Sigmoid colon (tissue), 6 donors: ENCODE measurements at regions not wholly inside any gene's neighbourhood (a gene's known extent, or its start where the extent isn't known, plus 50 kb on each side); places are given as distances from the start of the nearest gene placed in this dataset.
A peak's percentile ranks its signal among the peaks of the same experiment; 100 is the strongest.

Source experiments
- DNase-seq: peaks from one replicate; pipeline ENCODE4 v3.0.0-alpha.2; 2019
- H3K27ac ChIP-seq, 4 donors: fragments of 200-600 bp; sonication (generic); one replicate each; pipeline ENCODE4 v1.5.1; 2016 to 2019; ENCODE audit warnings: mild to moderate bottlenecking in 1 of 4
- H3K27me3 ChIP-seq, 3 donors: fragments of 200-600 bp; sonication (generic); one replicate each; pipeline ENCODE4 v1.5.1; 2019; ENCODE audit warnings: mild to moderate bottlenecking in 1 of 3
- H3K36me3 ChIP-seq, 4 donors: fragments of 200-600 bp; sonication (generic); one replicate each; pipeline ENCODE4 v1.5.1; 2016 to 2019
- H3K4me1 ChIP-seq, 4 donors: fragments of 200-600 bp; sonication (generic); one replicate each; pipeline ENCODE4 v1.5.1; 2017 to 2019
- H3K4me3 ChIP-seq, 4 donors: fragments of 200-600 bp; sonication (generic); one replicate each; pipeline ENCODE4 v1.5.1; 2017 to 2019; ENCODE audit warnings: mild to moderate bottlenecking in 2 of 4, moderate library complexity in 1 of 4
- H3K9me3 ChIP-seq, 4 donors: fragments of 200-600 bp in 3 of 4; sonication (generic) in 3 of 4; one replicate each; pipeline versions ENCODE4 v1.5.1 to v1.6.1; 2013 to 2019
- CTCF ChIP-seq, 4 experiments: fragments of 450-650 bp in 3 of 4; fragments of 200-600 bp in 1 of 4; IDR thresholded peaks; one replicate each; pipeline ENCODE4 v1.5.1; 2016 to 2019; ENCODE audit warnings: antibody characterized with exemption in 4 of 4, mild to moderate bottlenecking in 3 of 4, moderate library complexity in 2 of 4
- EP300 ChIP-seq, 4 donors: sonication (generic); formaldehyde crosslinking; IDR thresholded peaks; one replicate each; pipeline ENCODE4 v1.6.1; 2017; ENCODE audit warnings: antibody characterized with exemption in 4 of 4
- POLR2A ChIP-seq, 2 donors: fragments of 450-650 bp; IDR thresholded peaks; one replicate each; pipeline ENCODE4 v1.6.1; 2016; ENCODE audit warnings: antibody characterized with exemption in 2 of 2, mild to moderate bottlenecking in 2 of 2, moderate library complexity in 2 of 2
- POLR2AphosphoS5 ChIP-seq, 4 donors: sonication (generic); formaldehyde crosslinking; IDR thresholded peaks; one replicate each; pipeline ENCODE4 v1.6.1; 2017; ENCODE audit warnings: antibody characterized with exemption in 4 of 4
- WGBS, 2 donors: extraction: QIAGEN DNeasy Blood & Tissue Kit; methylation state at CpG; one replicate each; pipeline ENCODE4 v1.1.7; 2013; 5-methylcytosine and 5-hydroxymethylcytosine counted together
- intact Hi-C: fragments of 100-400 bp; cut with DNase I; formaldehyde crosslinking; loops from one replicate; pipeline ENCODE4 v1.15.1; 2023
- donor health status: healthy with polysubstance abuse.
- donor health status: healthy.

DNA sequence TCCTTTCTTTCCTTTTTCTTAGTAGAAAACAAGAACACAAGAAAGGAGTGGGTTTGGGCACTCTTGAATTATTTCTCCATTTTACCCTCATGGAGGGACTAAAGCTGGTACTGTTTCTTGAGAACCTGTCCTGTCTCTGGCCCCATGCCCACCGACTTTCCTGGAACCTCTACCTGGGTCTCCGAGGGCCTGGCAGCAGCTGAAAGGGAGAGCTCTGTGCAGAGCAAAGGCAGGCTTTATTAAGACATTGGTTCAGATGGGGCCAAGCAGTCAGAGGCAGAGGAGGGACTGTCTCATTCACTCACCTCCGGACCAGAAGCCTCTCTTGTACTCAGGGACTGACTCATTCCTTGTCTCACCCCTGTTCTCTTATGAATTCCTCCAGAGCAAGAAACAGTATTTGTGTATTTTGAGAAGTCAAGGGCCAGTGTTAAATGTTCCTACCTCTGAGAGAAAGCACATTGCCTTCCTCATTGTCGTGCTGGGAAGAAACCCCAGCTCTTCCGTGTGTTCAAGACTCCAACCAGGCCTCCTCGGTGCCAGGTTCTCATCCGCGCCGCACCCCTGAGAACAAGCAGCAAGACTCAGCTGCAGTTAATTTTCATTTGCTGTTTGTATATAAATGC, 201.9 kb upstream of the NT5C1B start:
- DNase-seq: peak; percentile 66
- no peak overlapping the region for H3K4me3 ChIP-seq
- intact Hi-C loops: loop anchor here (5.0 kb wide), 2 partner anchors 101 to 186 kb away; no protein-coding TSS in a partner anchor
- peaks cover 0 to 41% (median 36%) of the 10 kb centered on the region in 4 donors for H3K4me1 ChIP-seq
- H3K27ac ChIP-seq: peak overlapping the region; percentile 53 to 72 (median 71)
- no peaks in the 10 kb centered on the region for H3K9me3 ChIP-seq
- TF ChIP-seq CTCF (IDR thresholded peaks at IDR 0.05) (no peak), POLR2A (IDR thresholded peaks at IDR 0.05) (no peak), EP300 (IDR thresholded peaks at IDR 0.05) (peak in 1 of 4 donors; percentile 6), POLR2AphosphoS5 (IDR thresholded peaks at IDR 0.05) (peak; percentile 19 to 75 (median 66))
- no peaks in the 10 kb centered on the region for H3K27me3 ChIP-seq
- WGBS, 2 donors: 93 to 94% methylated on average over 9 of the region's 9 CpGs
- H3K36me3 ChIP-seq: no peaks in the 10 kb centered on the region

DNA sequence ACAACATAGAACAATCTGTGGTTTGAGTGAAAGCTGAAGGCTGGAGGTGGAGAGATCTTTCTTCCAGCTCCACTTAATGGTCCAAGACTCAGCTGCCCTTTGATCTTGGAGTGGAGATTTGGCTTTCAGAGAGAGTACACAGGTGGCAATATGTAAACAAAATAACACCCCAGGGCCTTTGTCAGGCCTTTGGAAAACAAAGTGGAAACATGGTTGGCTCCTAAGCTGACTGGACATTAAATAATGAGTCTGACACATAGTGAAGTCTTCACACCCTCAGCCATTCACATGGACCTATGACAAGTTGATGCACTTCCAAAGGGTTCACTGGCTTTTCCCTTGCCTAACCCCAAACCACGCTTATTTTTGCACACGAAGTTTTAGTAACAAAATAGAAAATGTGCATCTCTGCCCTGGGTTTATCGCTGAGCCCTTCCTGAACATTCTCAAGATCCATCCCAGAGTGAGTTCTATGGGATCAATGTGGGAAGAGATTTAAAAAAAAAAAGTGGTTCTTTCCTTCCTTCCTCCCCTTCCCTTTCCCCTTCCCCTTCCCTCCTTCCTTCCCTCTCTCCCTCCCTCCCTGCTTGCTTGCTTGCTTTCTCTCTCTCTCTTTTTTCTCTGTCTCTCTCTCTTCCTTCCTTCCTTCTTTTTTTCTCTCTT, 201.3 kb upstream of the NT5C1B start:
- no peak for TF ChIP-seq POLR2A (IDR thresholded peaks at IDR 0.05)
- no peak for TF ChIP-seq POLR2AphosphoS5 (IDR thresholded peaks at IDR 0.05)
- no peak for TF ChIP-seq EP300 (IDR thresholded peaks at IDR 0.05)
- TF ChIP-seq CTCF (IDR thresholded peaks at IDR 0.05): no peak
- Histone ChIP-seq H3K36me3 (no peaks in the 10 kb centered on the region), H3K27ac (peak overlapping the region; percentile 53 to 72 (median 71)), H3K4me3 (no peak overlapping the region), H3K9me3 (no peaks in the 10 kb centered on the region), H3K4me1 (peaks cover 0 to 41% (median 36%) of the 10 kb centered on the region in 4 donors), H3K27me3 (no peaks in the 10 kb centered on the region)
- 78 to 90% methylated on average over 3 of the region's 3 CpGs for WGBS, 2 donors
- intact Hi-C loops: loop anchor here (5.0 kb wide), 2 partner anchors 102 to 187 kb away; no protein-coding TSS in a partner anchor
- no peak for DNase-seq

DNA sequence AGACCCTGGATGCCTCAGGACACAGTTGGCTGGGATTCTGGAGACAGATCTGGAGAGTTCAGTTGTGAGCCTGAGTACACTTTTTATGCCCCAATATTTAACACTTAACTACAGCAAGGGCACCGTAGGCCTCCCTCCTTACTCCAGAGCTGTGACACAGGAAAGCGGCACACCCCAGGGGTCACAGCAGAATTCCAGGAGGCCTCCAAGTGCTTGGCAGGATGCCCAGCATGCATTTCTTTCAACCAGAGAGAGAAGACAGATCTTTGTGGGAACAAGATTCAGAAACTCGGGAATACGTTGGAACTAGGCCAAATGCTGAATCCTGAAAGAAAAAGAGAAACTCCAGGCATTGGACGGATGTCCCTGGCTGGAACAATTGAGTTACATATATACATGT, 199.2 kb upstream of the NT5C1B start:
- Histone ChIP-seq H3K27me3 (no peaks in the 10 kb centered on the region), H3K4me1 (peaks cover 0 to 41% (median 36%) of the 10 kb centered on the region in 4 donors), H3K4me3 (no peak overlapping the region), H3K27ac (peak overlapping the region in 2 of 4 donors; percentile 16 to 22), H3K9me3 (peaks cover 0 to 1% (median 0%) of the 10 kb centered on the region in 4 donors), H3K36me3 (no peaks in the 10 kb centered on the region)
- TF ChIP-seq POLR2A (IDR thresholded peaks at IDR 0.05) (no peak), POLR2AphosphoS5 (IDR thresholded peaks at IDR 0.05) (no peak), CTCF (IDR thresholded peaks at IDR 0.05) (no peak), EP300 (IDR thresholded peaks at IDR 0.05) (no peak)
- intact Hi-C loops: no loop called here
- WGBS, 2 donors: 83 to 86% methylated on average over 5 of the region's 5 CpGs
- DNase-seq: no peak

DNA sequence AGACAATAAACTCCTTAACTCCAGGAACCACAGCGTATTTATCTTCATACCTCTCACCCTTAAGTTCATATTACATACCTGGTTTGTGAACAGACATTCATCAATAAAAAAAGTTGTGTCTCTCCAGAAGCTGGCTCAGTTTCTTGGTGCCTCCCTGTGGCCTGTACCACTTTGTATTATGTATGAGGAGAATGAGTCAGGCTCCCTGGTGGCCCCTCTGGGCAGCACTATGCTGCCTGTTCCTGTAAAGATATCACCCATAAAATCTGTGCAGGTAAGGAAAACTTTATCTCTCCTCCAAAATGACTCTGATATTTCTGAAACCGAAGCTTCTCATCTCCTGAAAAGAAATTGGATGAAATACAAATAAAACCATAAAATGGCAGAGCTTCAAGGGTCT, 198.4 kb upstream of the NT5C1B start:
- Histone ChIP-seq H3K27ac (no peak overlapping the region), H3K9me3 (peaks cover 0 to 1% (median 0%) of the 10 kb centered on the region in 4 donors), H3K4me3 (no peak overlapping the region), H3K4me1 (peaks cover 0 to 33% (median 30%) of the 10 kb centered on the region in 4 donors), H3K27me3 (no peaks in the 10 kb centered on the region), H3K36me3 (no peaks in the 10 kb centered on the region)
- TF ChIP-seq EP300 (IDR thresholded peaks at IDR 0.05) (no peak), CTCF (IDR thresholded peaks at IDR 0.05) (no peak), POLR2A (IDR thresholded peaks at IDR 0.05) (no peak), POLR2AphosphoS5 (IDR thresholded peaks at IDR 0.05) (no peak)
- WGBS, 2 donors: 71 to 97% methylated on average over 2 of the region's 2 CpGs
- DNase-seq: no peak
- intact Hi-C loops: no loop called here
